SK-N-SH (cell line): ENCODE measurements at regions not wholly inside any gene's neighbourhood (a gene's known extent, or its start where the extent isn't known, plus 50 kb on each side); places are given as distances from the start of the nearest gene placed in this dataset.

ENCODE experiments used
- CTCF ChIA-PET: fragments of 300-600, 350-600 bp; formaldehyde crosslinking; extraction: SDS; loops from one replicate; lab custom pipeline; 2021; lab: Yijun Ruan, JAX
- POLR2A ChIA-PET: fragments of 350-600 bp; sonication (Branson Sonifier 250); formaldehyde crosslinking; extraction: SDS; loops from one replicate; lab custom pipeline; 2020; ENCODE audit warnings: antibody characterized with exemption, inconsistent platforms; lab: Yijun Ruan, JAX
- DNase-seq: peaks from one replicate; pipeline ENCODE4 v3.0.0; 2012
- H2AFZ ChIP-seq: fragments of 200-600 bp; sonication (generic); 2 replicates; pipeline ENCODE4 v1.8.1; 2016; ENCODE audit warnings: antibody characterized with exemption, mild to moderate bottlenecking, low read depth
- H3F3A ChIP-seq: fragments of 200-600 bp; sonication (generic); replicated peaks from 2 replicates; pipeline ENCODE3; 2016; ENCODE audit warnings: antibody characterized with exemption, mild to moderate bottlenecking; ENCODE audit not compliant: insufficient read depth
- H3K27ac ChIP-seq, 2 experiments: fragments of 200-500 bp in 1 of 2; fragments of 200-600 bp in 1 of 2; sonication (Bioruptor generic) in 1 of 2; sonication (generic), shearing (Covaris generic) in 1 of 2; 2 replicates each; pipeline versions ENCODE4 v1.5.1 to v1.6.1; 2014 to 2016; ENCODE audit warnings: low read depth in 2 of 2, inconsistent platforms in 1 of 2, low read length in 1 of 2, mild to moderate bottlenecking in 1 of 2, mixed read lengths in 1 of 2
- H3K27me3 ChIP-seq: fragments of 200-600 bp; sonication (generic), shearing (Covaris generic); 2 replicates; pipeline ENCODE4 v1.6.1; 2016; ENCODE audit warnings: mixed run types; ENCODE audit not compliant: insufficient read depth
- H3K36me3 ChIP-seq, 2 experiments: fragments of 200-500 bp in 1 of 2; fragments of 200-600 bp in 1 of 2; sonication (Bioruptor generic) in 1 of 2; sonication (generic) in 1 of 2; replicated peaks in 1 of 2; 2 replicates each; pipeline versions ENCODE3 to v1.5.1; 2014 to 2016; ENCODE audit warnings: low read length in 1 of 2, mild to moderate bottlenecking in 1 of 2; ENCODE audit not compliant: insufficient read depth in 2 of 2, control insufficient read depth in 1 of 2
- H3K4me1 ChIP-seq, 2 experiments: fragments of 200-500 bp in 1 of 2; fragments of 200-600 bp in 1 of 2; sonication (Bioruptor generic) in 1 of 2; sonication (generic), shearing (Covaris generic) in 1 of 2; 2 replicates each; pipeline versions ENCODE4 v1.5.1 to v1.6.1; 2014 to 2016; ENCODE audit warnings: low read depth in 1 of 2, low read length in 1 of 2, mixed run types in 1 of 2; ENCODE audit not compliant: insufficient read depth in 2 of 2, control insufficient read depth in 1 of 2
- H3K4me2 ChIP-seq: fragments of 200-600 bp; sonication (generic), shearing (Covaris generic); 2 replicates; pipeline ENCODE4 v1.6.1; 2017; ENCODE audit warnings: mixed run types
- H3K4me3 ChIP-seq, 2 experiments: fragments of 200-500 bp in 1 of 2; fragments of 200-600 bp in 1 of 2; sonication (Bioruptor generic) in 1 of 2; sonication (generic), shearing (Covaris generic) in 1 of 2; 2 replicates each; pipeline versions ENCODE4 v1.5.1 to v1.8.1; 2014 to 2016; ENCODE audit warnings: low read depth in 2 of 2, inconsistent platforms in 1 of 2, low read length in 1 of 2, mild to moderate bottlenecking in 1 of 2, mixed read lengths in 1 of 2, moderate library complexity in 1 of 2
- H3K79me2 ChIP-seq: fragments of 200-600 bp; sonication (generic); 2 replicates; pipeline ENCODE4 v1.8.1; 2017; ENCODE audit warnings: mild to moderate bottlenecking; ENCODE audit not compliant: insufficient read depth
- H3K9ac ChIP-seq: fragments of 200-600 bp; sonication (generic); 2 replicates; pipeline ENCODE4 v1.6.1; 2017; ENCODE audit warnings: mixed run types
- H3K9me2 ChIP-seq: fragments of 200-600 bp; sonication (generic); 2 replicates; pipeline ENCODE4 v1.6.1; 2017; ENCODE audit warnings: mixed run types
- H3K9me3 ChIP-seq: fragments of 200-600 bp; sonication (generic); 2 replicates; pipeline ENCODE4 v1.6.1; 2017; ENCODE audit warnings: mixed run types, mild to moderate bottlenecking, moderate library complexity
- H4K20me1 ChIP-seq: fragments of 200-600 bp; sonication (generic); 2 replicates; pipeline ENCODE4 v1.6.1; 2017; ENCODE audit warnings: mild to moderate bottlenecking, mixed run types; ENCODE audit not compliant: insufficient read depth
- CTCF ChIP-seq: fragments of 200-600 bp; sonication (generic); IDR thresholded peaks from 2 replicates; pipeline ENCODE4 v1.6.1; 2017; ENCODE audit warnings: antibody characterized with exemption, mild to moderate bottlenecking, moderate library complexity
- ELF1 ChIP-seq: IDR thresholded peaks from 2 replicates; pipeline ENCODE4 v1.4.0; 2012
- EP300 ChIP-seq, 2 experiments: IDR thresholded peaks; 2 replicates each; pipeline versions ENCODE4 v1.4.0 to v1.6.1; 2012; ENCODE audit warnings: borderline replicate concordance in 1 of 2, low read depth in 1 of 2, low read length in 1 of 2
- FOSL2 ChIP-seq: IDR thresholded peaks from 2 replicates; pipeline ENCODE4 v1.4.0; 2012; ENCODE audit warnings: low read depth, mild to moderate bottlenecking, moderate library complexity, borderline replicate concordance
- FOXJ3 ChIP-seq: sonication (generic); formaldehyde crosslinking; IDR thresholded peaks from 2 replicates; pipeline ENCODE4 v1.5.1; 2020; ENCODE audit warnings: mild to moderate bottlenecking, missing genetic modification reagents
- GABPA ChIP-seq: IDR thresholded peaks from 2 replicates; pipeline ENCODE4 v1.4.0; 2012; ENCODE audit warnings: low read depth, mild to moderate bottlenecking
- GATA2 ChIP-seq: sonication (generic); formaldehyde crosslinking; IDR thresholded peaks from 2 replicates; pipeline ENCODE4 v1.5.0; 2020; ENCODE audit warnings: mild to moderate bottlenecking, missing genetic modification reagents
- IRF3 ChIP-seq: fragments of 150-350 bp; IDR thresholded peaks from 2 replicates; pipeline ENCODE4 v1.6.1; 2016; ENCODE audit warnings: mild to moderate bottlenecking, low read depth, low read length
- JUND ChIP-seq: IDR thresholded peaks from 2 replicates; pipeline ENCODE4 v1.4.0; 2012
- MXI1 ChIP-seq: IDR thresholded peaks from 2 replicates; pipeline ENCODE4 v1.6.1; 2012; ENCODE audit warnings: mild to moderate bottlenecking, low read depth, low read length, improper control_type of control experiment
- POLR2AphosphoS5 ChIP-seq: IDR thresholded peaks from 2 replicates; pipeline ENCODE4 v1.6.1; 2012; ENCODE audit warnings: low read depth, low read length
- RFX5 ChIP-seq: IDR thresholded peaks from 2 replicates; pipeline ENCODE4 v1.6.1; 2012; ENCODE audit warnings: mild to moderate bottlenecking, improper control_type of control experiment, low read length
- RXRA ChIP-seq: IDR thresholded peaks from 2 replicates; pipeline ENCODE4 v1.4.0; 2012; ENCODE audit warnings: low read depth, mild to moderate bottlenecking, borderline replicate concordance
- SIN3A ChIP-seq: IDR thresholded peaks from 2 replicates; pipeline ENCODE4 v1.6.1; 2012; ENCODE audit warnings: low read depth, mild to moderate bottlenecking, low read length, moderate library complexity, borderline replicate concordance
- SMC3 ChIP-seq: IDR thresholded peaks from 2 replicates; pipeline ENCODE4 v1.6.1; 2012; ENCODE audit warnings: low read depth, low read length, improper control_type of control experiment
- USF2 ChIP-seq: fragments of 150-350 bp; IDR thresholded peaks from 2 replicates; pipeline ENCODE4 v1.6.1; 2017; ENCODE audit warnings: antibody characterized with exemption, low read length, low read depth, borderline replicate concordance
- YY1 ChIP-seq: IDR thresholded peaks from 2 replicates; pipeline ENCODE4 v1.4.0; 2012; ENCODE audit warnings: low read depth, mild to moderate bottlenecking
- WGBS: methylation state at CpG from one replicate; pipeline ENCODE4 v1.1.6; 2017; ENCODE audit warnings: low lambda C conversion rate; 5-methylcytosine and 5-hydroxymethylcytosine counted together
- TF ChIP-seq, protein P1 (sequence below): IDR thresholded peaks from 2 replicates; pipeline ENCODE4 v1.6.1; 2012; ENCODE audit warnings: mild to moderate bottlenecking, low read depth, low read length, moderate library complexity
- TF ChIP-seq, protein P2 (sequence below): IDR thresholded peaks from 2 replicates; pipeline ENCODE4 v1.4.0; 2012; ENCODE audit warnings: low read depth
- TF ChIP-seq, protein P3 (sequence below): IDR thresholded peaks from 2 replicates; pipeline ENCODE4 v1.4.0; 2012; ENCODE audit warnings: low read depth, borderline replicate concordance

DNA sequence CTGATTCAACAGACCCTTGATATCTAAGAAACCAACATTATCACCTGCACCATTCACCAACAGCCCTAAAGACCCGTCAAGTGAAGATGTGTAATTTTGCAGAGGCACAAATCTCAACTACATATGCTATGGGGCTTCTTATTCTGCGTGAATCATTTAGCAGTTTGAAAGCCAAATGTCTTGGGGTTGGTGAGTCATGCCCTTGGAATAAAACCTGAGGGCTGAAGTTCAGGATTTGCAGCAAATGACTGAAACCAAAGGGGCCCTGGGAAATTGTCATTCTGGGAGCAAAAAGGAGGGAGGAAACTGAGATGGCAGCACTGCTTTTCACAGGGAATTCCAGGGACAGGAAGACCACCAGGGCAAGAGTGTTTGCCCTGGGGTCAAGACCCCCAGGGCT is 79.2 kb upstream of the TNR start:
- Histone ChIP-seq H3K9me2 (no peaks in the 10 kb centered on the region), H3F3A (no peaks in the 10 kb centered on the region), H3K36me3 (no peaks in the 10 kb centered on the region), H3K79me2 (no peaks in the 10 kb centered on the region), H3K27ac (no peak overlapping the region), H2AFZ (no peak overlapping the region), H3K4me2 (no peak overlapping the region), H4K20me1 (no peaks in the 10 kb centered on the region), H3K4me1 (no peaks in the 10 kb centered on the region), H3K9me3 (no peaks in the 10 kb centered on the region), H3K9ac (no peak overlapping the region)
- no peak for DNase-seq
- 0% methylated on average over 2 of the region's 2 CpGs for WGBS
- ChIA-PET CTCF (no interaction called here), POLR2A (no interaction called here)
- TF ChIP-seq YY1: no peak
- no peak for TF ChIP-seq CTCF
- no peak for TF ChIP-seq FOXJ3 (CRISPR knock-in tag)
- no peak for TF ChIP-seq FOSL2
- TF ChIP-seq MXI1: no peak
- no peak for TF ChIP-seq ELF1
- TF ChIP-seq SIN3A: no peak
- no peak for TF ChIP-seq RFX5
- TF ChIP-seq, protein P1, sequence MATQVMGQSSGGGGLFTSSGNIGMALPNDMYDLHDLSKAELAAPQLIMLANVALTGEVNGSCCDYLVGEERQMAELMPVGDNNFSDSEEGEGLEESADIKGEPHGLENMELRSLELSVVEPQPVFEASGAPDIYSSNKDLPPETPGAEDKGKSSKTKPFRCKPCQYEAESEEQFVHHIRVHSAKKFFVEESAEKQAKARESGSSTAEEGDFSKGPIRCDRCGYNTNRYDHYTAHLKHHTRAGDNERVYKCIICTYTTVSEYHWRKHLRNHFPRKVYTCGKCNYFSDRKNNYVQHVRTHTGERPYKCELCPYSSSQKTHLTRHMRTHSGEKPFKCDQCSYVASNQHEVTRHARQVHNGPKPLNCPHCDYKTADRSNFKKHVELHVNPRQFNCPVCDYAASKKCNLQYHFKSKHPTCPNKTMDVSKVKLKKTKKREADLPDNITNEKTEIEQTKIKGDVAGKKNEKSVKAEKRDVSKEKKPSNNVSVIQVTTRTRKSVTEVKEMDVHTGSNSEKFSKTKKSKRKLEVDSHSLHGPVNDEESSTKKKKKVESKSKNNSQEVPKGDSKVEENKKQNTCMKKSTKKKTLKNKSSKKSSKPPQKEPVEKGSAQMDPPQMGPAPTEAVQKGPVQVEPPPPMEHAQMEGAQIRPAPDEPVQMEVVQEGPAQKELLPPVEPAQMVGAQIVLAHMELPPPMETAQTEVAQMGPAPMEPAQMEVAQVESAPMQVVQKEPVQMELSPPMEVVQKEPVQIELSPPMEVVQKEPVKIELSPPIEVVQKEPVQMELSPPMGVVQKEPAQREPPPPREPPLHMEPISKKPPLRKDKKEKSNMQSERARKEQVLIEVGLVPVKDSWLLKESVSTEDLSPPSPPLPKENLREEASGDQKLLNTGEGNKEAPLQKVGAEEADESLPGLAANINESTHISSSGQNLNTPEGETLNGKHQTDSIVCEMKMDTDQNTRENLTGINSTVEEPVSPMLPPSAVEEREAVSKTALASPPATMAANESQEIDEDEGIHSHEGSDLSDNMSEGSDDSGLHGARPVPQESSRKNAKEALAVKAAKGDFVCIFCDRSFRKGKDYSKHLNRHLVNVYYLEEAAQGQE: no peak
- TF ChIP-seq, all 33 proteins: peak for 0
- Histone ChIP-seq H3K4me3 (no peak overlapping the region), H3K27me3 (no peaks in the 10 kb centered on the region)

DNA sequence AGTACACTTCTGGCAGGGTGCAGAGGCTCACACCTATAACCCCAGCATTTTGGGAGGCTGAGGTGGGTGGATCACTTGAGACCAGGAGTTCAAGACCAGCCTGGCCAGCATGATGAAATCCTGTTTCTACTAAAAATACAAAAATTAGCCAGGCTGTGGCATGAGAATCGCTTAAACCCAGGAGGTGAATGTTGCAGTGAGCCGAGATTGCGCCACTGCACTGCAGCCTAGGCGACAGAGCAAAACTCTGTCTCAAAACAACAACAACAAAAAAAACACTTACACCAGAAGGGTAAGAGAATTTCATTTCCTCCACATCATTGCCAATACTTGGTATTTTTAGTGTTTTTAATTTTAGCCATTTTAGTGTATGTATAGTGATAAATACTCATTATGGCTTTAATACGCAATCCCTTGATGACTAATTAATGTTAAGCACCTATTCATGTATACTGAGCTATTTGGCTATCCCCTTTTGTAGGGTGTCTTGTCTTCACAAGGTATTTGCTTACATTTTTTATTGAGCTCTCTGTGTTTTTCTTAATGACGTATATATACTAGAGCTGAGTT is 77.1 kb upstream of the TNR start:
- Histone ChIP-seq H4K20me1 (no peaks in the 10 kb centered on the region), H3K27ac (no peak overlapping the region), H3F3A (no peaks in the 10 kb centered on the region), H3K4me2 (no peak overlapping the region), H3K4me3 (no peak overlapping the region), H3K27me3 (no peaks in the 10 kb centered on the region), H2AFZ (no peak overlapping the region), H3K9me3 (no peaks in the 10 kb centered on the region), H3K36me3 (no peaks in the 10 kb centered on the region), H3K9ac (no peak overlapping the region), H3K4me1 (no peaks in the 10 kb centered on the region), H3K79me2 (no peaks in the 10 kb centered on the region), H3K9me2 (no peaks in the 10 kb centered on the region)
- ChIA-PET CTCF (no interaction called here), POLR2A (no interaction called here)
- DNase-seq: no peak
- 43% methylated on average over 6 of the region's 6 CpGs for WGBS
- no peak for TF ChIP-seq RXRA
- no peak for TF ChIP-seq IRF3
- no peak for TF ChIP-seq RFX5
- no peak for TF ChIP-seq GATA2
- TF ChIP-seq, protein P2, sequence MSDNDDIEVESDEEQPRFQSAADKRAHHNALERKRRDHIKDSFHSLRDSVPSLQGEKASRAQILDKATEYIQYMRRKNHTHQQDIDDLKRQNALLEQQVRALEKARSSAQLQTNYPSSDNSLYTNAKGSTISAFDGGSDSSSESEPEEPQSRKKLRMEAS: no peak
- no peak for TF ChIP-seq JUND
- TF ChIP-seq USF2: no peak
- TF ChIP-seq FOSL2: no peak
- TF ChIP-seq EP300 (IDR thresholded peaks at IDR 0.05; ENCODE audit: borderline replicate concordance in 1 of 2, low read depth in 1 of 2, low read length in 1 of 2): no peak
- TF ChIP-seq POLR2AphosphoS5: no peak
- no peak for TF ChIP-seq GABPA
- TF ChIP-seq, protein P3, sequence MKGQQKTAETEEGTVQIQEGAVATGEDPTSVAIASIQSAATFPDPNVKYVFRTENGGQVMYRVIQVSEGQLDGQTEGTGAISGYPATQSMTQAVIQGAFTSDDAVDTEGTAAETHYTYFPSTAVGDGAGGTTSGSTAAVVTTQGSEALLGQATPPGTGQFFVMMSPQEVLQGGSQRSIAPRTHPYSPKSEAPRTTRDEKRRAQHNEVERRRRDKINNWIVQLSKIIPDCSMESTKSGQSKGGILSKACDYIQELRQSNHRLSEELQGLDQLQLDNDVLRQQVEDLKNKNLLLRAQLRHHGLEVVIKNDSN: no peak
- TF ChIP-seq SMC3: no peak
- no peak for TF ChIP-seq ELF1
- TF ChIP-seq MXI1: no peak
